AG09309 (cell line): ENCODE measurements at regions not wholly inside any gene's neighbourhood (a gene's known extent, or its start where the extent isn't known, plus 50 kb on each side); places are given as distances from the start of the nearest gene placed in this dataset.

Source experiments
- DNase-seq: peaks from one replicate; pipeline ENCODE4 v3.0.0-alpha.2; 2010; ENCODE audit warnings: low read depth
- H3K4me3 ChIP-seq: 2 replicates; pipeline ENCODE4 v1.5.1; 2011; ENCODE audit warnings: mild to moderate bottlenecking, low read depth, low read length, moderate library complexity; ENCODE audit not compliant: control insufficient read depth
- TF ChIP-seq, protein P1 (sequence below): IDR thresholded peaks from 2 replicates; pipeline ENCODE4 v1.5.1; 2011; ENCODE audit warnings: mild to moderate bottlenecking, low read depth, low read length, inconsistent platforms; ENCODE audit not compliant: insufficient read depth, control insufficient read depth; ENCODE audit errors: missing control alignments

- TF ChIP-seq, protein P1, sequence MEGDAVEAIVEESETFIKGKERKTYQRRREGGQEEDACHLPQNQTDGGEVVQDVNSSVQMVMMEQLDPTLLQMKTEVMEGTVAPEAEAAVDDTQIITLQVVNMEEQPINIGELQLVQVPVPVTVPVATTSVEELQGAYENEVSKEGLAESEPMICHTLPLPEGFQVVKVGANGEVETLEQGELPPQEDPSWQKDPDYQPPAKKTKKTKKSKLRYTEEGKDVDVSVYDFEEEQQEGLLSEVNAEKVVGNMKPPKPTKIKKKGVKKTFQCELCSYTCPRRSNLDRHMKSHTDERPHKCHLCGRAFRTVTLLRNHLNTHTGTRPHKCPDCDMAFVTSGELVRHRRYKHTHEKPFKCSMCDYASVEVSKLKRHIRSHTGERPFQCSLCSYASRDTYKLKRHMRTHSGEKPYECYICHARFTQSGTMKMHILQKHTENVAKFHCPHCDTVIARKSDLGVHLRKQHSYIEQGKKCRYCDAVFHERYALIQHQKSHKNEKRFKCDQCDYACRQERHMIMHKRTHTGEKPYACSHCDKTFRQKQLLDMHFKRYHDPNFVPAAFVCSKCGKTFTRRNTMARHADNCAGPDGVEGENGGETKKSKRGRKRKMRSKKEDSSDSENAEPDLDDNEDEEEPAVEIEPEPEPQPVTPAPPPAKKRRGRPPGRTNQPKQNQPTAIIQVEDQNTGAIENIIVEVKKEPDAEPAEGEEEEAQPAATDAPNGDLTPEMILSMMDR: no peak
- no peak for DNase-seq
- H3K4me3 ChIP-seq: no peak overlapping the region
Observed at GRCh38 chr3:33993631-33994030, 195.2 kb downstream of the PDCD6IP start.

- TF ChIP-seq, protein P1: no peak
- no peak for DNase-seq
- H3K4me3 ChIP-seq: no peak overlapping the region
Observed at GRCh38 chr3:33994568-33994967, 196.1 kb downstream of the PDCD6IP start.

DNA sequence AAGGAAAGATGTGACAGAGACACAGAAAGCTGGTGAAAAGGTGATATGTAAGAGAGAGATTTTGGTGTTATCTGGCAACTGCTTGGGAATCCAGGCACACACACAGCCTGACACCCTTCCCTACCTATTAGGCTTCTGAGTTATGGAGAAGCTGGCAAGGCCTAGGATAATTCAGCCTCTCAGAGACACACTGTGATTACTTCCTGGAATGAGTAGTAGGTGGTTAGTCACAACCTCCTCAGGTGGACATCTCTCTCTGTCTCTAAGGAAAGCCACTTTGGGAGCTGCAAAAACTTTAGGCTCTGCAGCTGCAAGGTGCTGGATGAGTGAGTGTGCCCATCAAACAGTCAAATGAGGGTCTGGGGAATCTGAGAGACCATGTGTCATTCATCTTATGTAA lies 201.9 kb downstream of the PDCD6IP start:
- H3K4me3 ChIP-seq: no peak overlapping the region
- TF ChIP-seq, protein P1: no peak
- DNase-seq: no peak

GRCh38 chr3:34001022-34001421 lies 202.6 kb downstream of the PDCD6IP start:
- TF ChIP-seq, protein P1: no peak
- no peak for DNase-seq
- H3K4me3 ChIP-seq: no peak overlapping the region

GRCh38 chr3:34001990-34002389 lies 203.6 kb downstream of the PDCD6IP start:
- DNase-seq: no peak
- no peak overlapping the region for H3K4me3 ChIP-seq
- TF ChIP-seq, protein P1: no peak

DNA sequence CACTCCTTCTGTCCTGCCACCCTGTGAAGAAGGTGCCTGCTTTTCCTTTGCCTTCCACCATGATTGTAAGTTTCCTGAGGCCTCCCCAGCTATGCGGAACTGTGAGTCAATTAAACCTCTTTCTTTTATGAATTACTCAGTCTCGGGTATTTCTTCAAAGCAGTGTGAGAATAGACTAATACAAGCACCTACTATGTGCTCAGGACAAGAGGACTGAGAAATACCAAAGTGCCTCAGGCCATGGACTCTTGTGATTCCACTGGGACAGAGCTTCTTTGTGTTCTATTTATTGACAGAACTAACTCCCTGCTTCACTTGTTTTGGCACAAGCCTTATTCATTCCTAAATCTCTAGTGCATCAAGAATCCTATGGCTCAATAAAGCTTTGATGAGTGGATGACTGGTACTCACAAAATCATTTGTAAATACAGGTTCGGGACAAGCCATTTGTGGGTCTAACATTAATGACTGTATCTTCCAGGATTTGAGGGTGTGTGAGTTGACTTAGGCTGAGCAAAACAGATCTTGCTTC lies 204.2 kb downstream of the PDCD6IP start:
- no peak overlapping the region for H3K4me3 ChIP-seq
- TF ChIP-seq, protein P1: no peak
- DNase-seq: no peak

DNA sequence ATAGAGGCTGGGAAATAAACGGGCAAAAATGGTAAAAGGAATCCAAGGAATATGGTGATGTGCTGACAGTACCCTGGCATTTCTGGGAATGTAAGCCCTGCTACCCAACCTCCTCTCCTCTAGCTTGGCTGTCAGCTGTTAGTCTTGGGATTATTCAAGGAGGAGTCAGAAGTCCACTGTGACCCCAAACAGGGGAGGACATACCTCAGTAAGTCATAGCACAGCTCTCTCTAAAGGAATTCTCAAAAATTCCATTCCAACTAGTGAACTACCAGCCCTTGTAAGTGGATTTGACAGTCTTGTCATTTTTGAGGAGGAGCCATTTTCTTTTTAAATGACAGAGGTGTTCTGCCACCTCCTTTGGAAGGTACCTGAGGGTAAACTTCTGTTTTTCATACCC lies 207.5 kb downstream of the PDCD6IP start:
- no peak overlapping the region for H3K4me3 ChIP-seq
- TF ChIP-seq, protein P1: no peak
- DNase-seq: no peak
